Neural cell (in vitro differentiated cells): ENCODE measurements at regions not wholly inside any gene's neighbourhood (a gene's known extent, or its start where the extent isn't known, plus 50 kb on each side); places are given as distances from the start of the nearest gene placed in this dataset.

Source experiments
- MXI1 ChIP-seq: fragments of 450-650 bp; conservative IDR thresholded peaks from 2 replicates; pipeline ENCODE4 v1.6.1; 2014; ENCODE audit warnings: antibody characterized with exemption, mild to moderate bottlenecking; ENCODE audit not compliant: poor library complexity, severe bottlenecking
- RAD21 ChIP-seq: fragments of 450-650 bp; conservative IDR thresholded peaks from 2 replicates; pipeline ENCODE4 v1.6.1; 2014; ENCODE audit warnings: antibody characterized with exemption, mild to moderate bottlenecking, moderate library complexity
- TF ChIP-seq, protein P1 (sequence below): fragments of 450-650 bp; IDR thresholded peaks from 2 replicates; pipeline ENCODE4 v1.5.1; 2014; ENCODE audit warnings: antibody characterized with exemption, mild to moderate bottlenecking, moderate library complexity; ENCODE audit not compliant: poor library complexity, severe bottlenecking

DNA sequence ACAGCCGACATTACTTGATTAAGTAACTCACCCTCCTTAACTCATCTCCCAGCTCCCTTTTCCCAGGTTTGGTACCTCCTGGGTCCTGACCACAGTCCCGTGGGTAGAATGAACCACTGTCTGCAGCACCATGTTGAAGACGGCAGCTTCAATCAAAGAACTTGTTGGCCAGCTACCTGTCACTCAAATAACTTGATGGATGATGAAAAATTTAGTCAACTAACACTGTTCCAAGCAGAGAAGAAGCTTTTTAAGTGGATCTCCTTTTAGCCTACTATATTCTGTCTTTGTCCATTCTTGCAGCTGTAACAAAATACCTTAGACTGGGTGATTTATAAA lies 138.4 kb upstream of the F3 start:
- TF ChIP-seq, protein P1, sequence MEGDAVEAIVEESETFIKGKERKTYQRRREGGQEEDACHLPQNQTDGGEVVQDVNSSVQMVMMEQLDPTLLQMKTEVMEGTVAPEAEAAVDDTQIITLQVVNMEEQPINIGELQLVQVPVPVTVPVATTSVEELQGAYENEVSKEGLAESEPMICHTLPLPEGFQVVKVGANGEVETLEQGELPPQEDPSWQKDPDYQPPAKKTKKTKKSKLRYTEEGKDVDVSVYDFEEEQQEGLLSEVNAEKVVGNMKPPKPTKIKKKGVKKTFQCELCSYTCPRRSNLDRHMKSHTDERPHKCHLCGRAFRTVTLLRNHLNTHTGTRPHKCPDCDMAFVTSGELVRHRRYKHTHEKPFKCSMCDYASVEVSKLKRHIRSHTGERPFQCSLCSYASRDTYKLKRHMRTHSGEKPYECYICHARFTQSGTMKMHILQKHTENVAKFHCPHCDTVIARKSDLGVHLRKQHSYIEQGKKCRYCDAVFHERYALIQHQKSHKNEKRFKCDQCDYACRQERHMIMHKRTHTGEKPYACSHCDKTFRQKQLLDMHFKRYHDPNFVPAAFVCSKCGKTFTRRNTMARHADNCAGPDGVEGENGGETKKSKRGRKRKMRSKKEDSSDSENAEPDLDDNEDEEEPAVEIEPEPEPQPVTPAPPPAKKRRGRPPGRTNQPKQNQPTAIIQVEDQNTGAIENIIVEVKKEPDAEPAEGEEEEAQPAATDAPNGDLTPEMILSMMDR, result no peak
- TF ChIP-seq MXI1, result no peak
- TF ChIP-seq RAD21, result no peak
